ENCODE measurements at regions not wholly inside any gene's neighbourhood (a gene's known extent, or its start where the extent isn't known, plus 50 kb on each side); places are given as distances from the start of the nearest gene placed in this dataset.

GRCh38 chr4:111919639-111920038 lies 225.6 kb upstream of the FAM241A start:
- TF ChIP-seq EZH2 (IDR thresholded peaks at IDR 0.05; ENCODE audit: low read depth, low read length, severe bottlenecking) (no peak), CTCF (IDR thresholded peaks at IDR 0.05; ENCODE audit: control extremely low read depth in 1 of 3, insufficient read depth in 1 of 3, low read depth in 1 of 3, low read length in 3 of 3) (no peak), SIX5 (IDR thresholded peaks at IDR 0.05; ENCODE audit: low read depth, low read length) (no peak)
